GM21526 (cell line): ENCODE measurements at regions not wholly inside any gene's neighbourhood (a gene's known extent, or its start where the extent isn't known, plus 50 kb on each side); places are given as distances from the start of the nearest gene placed in this dataset.

Source experiments
- ATAC-seq: cut with Tn5 transposase; IDR thresholded peaks from one replicate; pipeline ENCODE4 v1.9.1; 2021; ENCODE audit warnings: moderate library complexity; ENCODE audit not compliant: unreplicated experiment, low FRiP score

DNA sequence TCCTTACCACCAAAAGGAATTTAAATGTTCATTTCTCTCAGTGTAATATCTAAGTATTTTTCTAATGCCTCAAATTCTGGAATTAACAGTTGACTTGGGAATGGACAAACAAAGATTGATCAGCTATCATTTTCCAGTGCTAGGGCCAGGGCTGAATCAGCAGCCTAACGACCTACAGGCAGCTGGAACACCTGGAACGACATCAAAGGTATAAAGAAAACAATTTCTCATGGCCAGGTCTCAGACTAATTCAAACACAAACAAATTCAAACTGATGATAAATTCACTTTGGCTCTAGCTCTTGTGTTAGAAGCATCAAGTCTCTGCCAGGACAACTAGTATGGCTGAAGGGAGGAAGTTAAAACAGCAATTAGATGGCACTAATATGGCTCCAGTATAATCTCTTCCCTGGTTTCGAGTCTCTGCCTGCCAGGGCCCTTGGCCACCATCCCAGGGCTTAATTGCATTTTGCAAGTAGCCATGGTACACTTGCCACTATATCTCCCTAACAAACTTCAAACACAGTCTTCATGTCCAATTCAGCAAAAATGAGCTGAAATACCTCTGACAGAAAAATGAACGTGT, 70.2 kb upstream of the FSHR start:
- no peak for ATAC-seq

DNA sequence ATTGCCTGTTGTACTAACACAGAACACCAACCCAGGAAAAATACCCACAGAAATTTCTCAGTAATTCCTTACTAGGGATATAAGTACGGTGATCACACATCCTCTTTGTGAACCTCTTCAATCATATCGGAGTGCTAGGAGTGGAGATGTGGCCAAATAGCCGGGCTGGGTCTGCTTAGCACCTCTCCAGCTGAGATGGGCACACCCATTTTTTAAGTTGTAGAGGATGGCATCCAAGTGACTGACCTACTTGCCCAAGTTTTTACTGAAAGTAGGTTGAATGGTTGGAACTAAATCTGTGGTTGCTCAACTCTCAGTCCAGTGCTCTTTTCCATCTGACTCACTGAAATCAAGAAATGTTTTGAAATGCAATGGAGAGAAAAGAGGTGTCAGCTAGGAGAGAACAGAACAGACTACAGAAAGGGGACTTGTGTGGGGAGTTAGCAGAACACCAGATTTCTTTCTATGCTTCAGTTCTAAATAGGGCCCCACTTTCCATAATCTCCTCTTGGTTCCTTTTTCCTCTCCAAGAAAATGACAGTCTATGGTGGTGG, 68.7 kb upstream of the FSHR start:
- ATAC-seq: no peak

DNA sequence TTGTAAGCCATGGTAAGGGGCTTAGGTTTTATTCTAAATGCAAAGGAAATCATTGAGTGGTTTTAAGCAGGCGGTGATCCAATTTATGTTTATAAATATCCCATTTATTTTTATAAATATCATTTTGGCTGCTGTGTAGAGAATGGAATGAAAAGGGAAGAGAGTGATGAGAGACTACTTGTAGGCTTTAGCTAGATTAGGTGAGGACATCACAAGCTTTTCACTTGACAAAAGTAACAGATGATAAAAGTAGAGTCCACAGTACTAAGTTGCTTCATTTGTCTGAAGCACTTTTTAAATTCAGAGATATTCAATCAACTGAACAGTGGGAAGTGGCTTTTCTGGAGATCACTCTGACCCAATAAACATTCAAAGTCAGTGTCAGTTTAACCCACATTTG, 65.4 kb upstream of the FSHR start:
- no peak for ATAC-seq

DNA sequence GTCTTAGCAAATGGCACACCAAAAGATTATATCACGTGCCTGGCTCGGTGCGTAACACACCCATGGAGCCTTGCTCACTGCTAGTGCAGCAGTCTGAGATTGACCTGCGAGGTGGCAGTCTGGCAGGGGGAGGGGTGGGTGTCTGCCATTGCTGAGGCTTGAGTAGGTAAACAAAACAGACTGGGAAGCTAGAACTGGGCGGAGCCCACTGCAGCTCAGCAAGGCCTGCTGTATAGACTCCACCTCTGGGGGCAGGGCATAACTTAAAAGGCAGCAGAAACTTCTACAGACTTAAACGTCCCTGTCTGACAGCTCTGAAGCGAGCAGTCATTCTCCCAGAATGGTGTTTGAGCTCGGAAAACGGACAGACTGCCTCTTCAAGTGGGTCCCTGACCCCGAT, 55.9 kb upstream of the FSHR start:
- ATAC-seq: no peak

DNA sequence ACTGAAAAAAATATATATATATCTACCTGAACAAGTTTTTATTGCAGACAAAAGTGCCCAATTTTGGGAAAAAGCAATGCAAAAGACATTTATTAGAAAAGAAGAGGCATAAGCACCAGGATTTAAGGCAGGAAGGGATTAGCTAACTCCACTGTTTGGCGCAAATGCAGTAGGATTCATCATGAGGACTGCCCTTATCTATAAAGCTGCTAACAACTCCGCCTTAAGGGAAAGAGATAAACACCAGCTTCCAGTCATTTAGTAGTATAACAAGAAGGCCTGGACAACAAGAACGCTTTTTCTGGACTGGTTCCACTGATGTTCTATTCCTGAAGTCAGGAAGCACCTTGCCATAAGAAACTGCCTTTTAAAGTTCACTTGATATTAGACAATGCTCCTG, 52.9 kb upstream of the FSHR start:
- ATAC-seq: no peak
